ENCODE measurements at regions not wholly inside any gene's neighbourhood (a gene's known extent, or its start where the extent isn't known, plus 50 kb on each side); places are given as distances from the start of the nearest gene placed in this dataset.
"Not testable (repeated sequence)": the region's sequence is repeated elsewhere in the genome, so short reads cannot be mapped to it uniquely, and the experiment has no call there.

- Mint-ChIP-seq H3K4me1 (peaks cover 4% of the 10 kb centered on the region; the same call in 1 of the 2 replicates), H3K36me3 (peaks cover 7% of the 10 kb centered on the region; the same call in 1 of the 2 replicates), H3K27ac (no peak overlapping the region), H3K9me3 (0 out of 2 replicates have a peak, but pooled peaks cover 8% of the 10 kb centered on the region), H3K27me3 (ENCODE audit: low read depth) (no peaks in the 10 kb centered on the region), H3K4me3 (no peak overlapping the region)
- ATAC-seq (no peak), DNase-seq (ENCODE audit: low spot score) (no peak)
- ChIA-PET POLR2A (no interaction called here), CTCF (interaction anchor here (1.5 kb wide), 1 partner anchor 26 kb away, joined by 4 read pairs; no protein-coding TSS in a partner anchor)
- TF ChIP-seq E2F1 (CRISPR knock-in tag; IDR thresholded peaks at IDR 0.05) (no peak), SOX15 (CRISPR knock-in tag; IDR thresholded peaks at IDR 0.05) (no peak), NFYB (CRISPR knock-in tag; conservative IDR thresholded peaks at IDR 0.05; ENCODE audit: low read depth) (no peak), STAT6 (CRISPR knock-in tag; conservative IDR thresholded peaks at IDR 0.05; ENCODE audit: low read depth) (no peak), ZNF416 (CRISPR knock-in tag; IDR thresholded peaks at IDR 0.05) (no peak), CBFB (CRISPR knock-in tag; IDR thresholded peaks at IDR 0.05; ENCODE audit: low read depth) (no peak), MXD4 (CRISPR knock-in tag; IDR thresholded peaks at IDR 0.05; ENCODE audit: borderline replicate concordance) (no peak), MLX (CRISPR knock-in tag; IDR thresholded peaks at IDR 0.05) (no peak), PREB (CRISPR knock-in tag; IDR thresholded peaks at IDR 0.05; ENCODE audit: borderline replicate concordance) (no peak)
These were observed 61.8 kb upstream of the FAT3 start for GRCh38 chr11:92162776-92163175.

GRCh38 chr11:92159931-92160330, 64.7 kb upstream of the FAT3 start:
- ChIA-PET CTCF (no interaction called here), POLR2A (no interaction called here)
- TF ChIP-seq CREB1 (CRISPR knock-in tag; IDR thresholded peaks at IDR 0.05), result no peak
- no peak for TF ChIP-seq MYBL2 (CRISPR knock-in tag; IDR thresholded peaks at IDR 0.05)
- no peak for TF ChIP-seq ZSCAN18 (CRISPR knock-in tag; IDR thresholded peaks at IDR 0.05)
- no peak for TF ChIP-seq ERG (CRISPR knock-in tag; IDR thresholded peaks at IDR 0.05)
- no peak for TF ChIP-seq ELF4 (CRISPR knock-in tag; IDR thresholded peaks at IDR 0.05; ENCODE audit: low read depth)
- TF ChIP-seq FOXP1 (CRISPR knock-in tag; IDR thresholded peaks at IDR 0.05; ENCODE audit: borderline replicate concordance), result no peak
- TF ChIP-seq E2F4 (CRISPR knock-in tag; IDR thresholded peaks at IDR 0.05; ENCODE audit: borderline replicate concordance, low read depth), result no peak
- H3K36me3 Mint-ChIP-seq, result peaks cover 20% of the 10 kb centered on the region
- H3K27ac Mint-ChIP-seq, result no peak overlapping the region
- peaks cover 16% of the 10 kb centered on the region for H3K9me3 Mint-ChIP-seq
- H3K4me1 Mint-ChIP-seq, result peaks cover 4% of the 10 kb centered on the region; the same call in 1 of the 2 replicates
- H3K27me3 Mint-ChIP-seq (ENCODE audit: low read depth), result no peaks in the 10 kb centered on the region
- no peak overlapping the region for H3K4me3 Mint-ChIP-seq
- DNase-seq (ENCODE audit: low spot score), result no peak
- ATAC-seq, result no peak

- DNase-seq (ENCODE audit: low spot score); ATAC-seq; H3K27me3 Mint-ChIP-seq (ENCODE audit: low read depth); H3K27ac Mint-ChIP-seq; CTCF ChIA-PET; H3K4me3 Mint-ChIP-seq; H3K4me1 Mint-ChIP-seq: not testable (repeated sequence)
- Mint-ChIP-seq H3K9me3 (peaks cover 16% of the 10 kb centered on the region), H3K36me3 (peaks cover 20% of the 10 kb centered on the region)
- POLR2A ChIA-PET, result interaction anchor here (0.6 kb wide), 1 partner anchor 803 kb away, joined by 4 read pairs; no protein-coding TSS in a partner anchor
These were observed 67.2 kb upstream of the FAT3 start for GRCh38 chr11:92157390-92157789.
